ENCODE measurements at regions not wholly inside any gene's neighbourhood (a gene's known extent, or its start where the extent isn't known, plus 50 kb on each side); places are given as distances from the start of the nearest gene placed in this dataset.

- Histone ChIP-seq H3K27ac (ENCODE audit: low read length) (no peak overlapping the region), H3K9ac (ENCODE audit: low read length) (no peak overlapping the region), H3K4me3 (ENCODE audit: low read length) (no peak overlapping the region), H3K9me2 (ENCODE audit: insufficient read depth, low read length) (no peaks in the 10 kb centered on the region), H3K9me3 (ENCODE audit: low read length) (no peaks in the 10 kb centered on the region), H3K27me3 (ENCODE audit: insufficient read depth, low read depth, low read length) (no peaks in the 10 kb centered on the region), H2AFZ (ENCODE audit: low read depth, low read length) (no peak overlapping the region), H3K79me2 (replicated peaks; ENCODE audit: insufficient read depth, low read length) (no peaks in the 10 kb centered on the region), H3K36me3 (ENCODE audit: insufficient read depth, low read length) (no peaks in the 10 kb centered on the region), H3F3A (ENCODE audit: insufficient read depth, low read length, poor library complexity, severe bottlenecking) (no peaks in the 10 kb centered on the region), H4K20me1 (ENCODE audit: insufficient read depth) (no peaks in the 10 kb centered on the region), H3K4me2 (ENCODE audit: low read length) (no peak overlapping the region)
- TF ChIP-seq RAD21 (conservative IDR thresholded peaks at IDR 0.05) (no peak), POLR2AphosphoS5 (IDR thresholded peaks at IDR 0.05) (no peak), CTCF (IDR thresholded peaks at IDR 0.05; ENCODE audit: poor library complexity, severe bottlenecking) (no peak), MXI1 (conservative IDR thresholded peaks at IDR 0.05; ENCODE audit: poor library complexity, severe bottlenecking) (no peak), TAF1 (IDR thresholded peaks at IDR 0.05; ENCODE audit: low read depth) (no peak), SMC3 (conservative IDR thresholded peaks at IDR 0.05; ENCODE audit: poor library complexity) (no peak), EZH2 (IDR thresholded peaks at IDR 0.05; ENCODE audit: borderline replicate concordance, insufficient read depth, low read length, poor library complexity, severe bottlenecking) (no peak), REST (IDR thresholded peaks at IDR 0.05; ENCODE audit: borderline replicate concordance) (no peak), EP300 (conservative IDR thresholded peaks at IDR 0.05; ENCODE audit: poor library complexity, severe bottlenecking) (no peak)
These were observed 262.7 kb downstream of the WDR11 start for GRCh38 chr10:121113911-121114310.

GRCh38 chr10:121115154-121115553, 264.0 kb downstream of the WDR11 start:
- no peaks in the 10 kb centered on the region for H3K9me2 ChIP-seq (ENCODE audit: insufficient read depth, low read length)
- no peak overlapping the region for H3K27ac ChIP-seq (ENCODE audit: low read length)
- no peak overlapping the region for H3K4me3 ChIP-seq (ENCODE audit: low read length)
- H3K9me3 ChIP-seq (ENCODE audit: low read length): no peaks in the 10 kb centered on the region
- no peaks in the 10 kb centered on the region for H3K79me2 ChIP-seq (replicated peaks; ENCODE audit: insufficient read depth, low read length)
- H3F3A ChIP-seq (ENCODE audit: insufficient read depth, low read length, poor library complexity, severe bottlenecking): no peaks in the 10 kb centered on the region
- no peak overlapping the region for H2AFZ ChIP-seq (ENCODE audit: low read depth, low read length)
- H3K27me3 ChIP-seq (ENCODE audit: insufficient read depth, low read depth, low read length): no peaks in the 10 kb centered on the region
- no peak for TF ChIP-seq EP300 (conservative IDR thresholded peaks at IDR 0.05; ENCODE audit: poor library complexity, severe bottlenecking)
- no peak for TF ChIP-seq RAD21 (conservative IDR thresholded peaks at IDR 0.05)
- no peak for TF ChIP-seq MXI1 (conservative IDR thresholded peaks at IDR 0.05; ENCODE audit: poor library complexity, severe bottlenecking)
- no peak for TF ChIP-seq SMC3 (conservative IDR thresholded peaks at IDR 0.05; ENCODE audit: poor library complexity)
- no peak for TF ChIP-seq TAF1 (IDR thresholded peaks at IDR 0.05; ENCODE audit: low read depth)
- TF ChIP-seq CTCF (IDR thresholded peaks at IDR 0.05; ENCODE audit: poor library complexity, severe bottlenecking): no peak
- no peaks in the 10 kb centered on the region for H3K36me3 ChIP-seq (ENCODE audit: insufficient read depth, low read length)
- no peak overlapping the region for H3K9ac ChIP-seq (ENCODE audit: low read length)
- H3K4me2 ChIP-seq (ENCODE audit: low read length): no peak overlapping the region
- no peaks in the 10 kb centered on the region for H4K20me1 ChIP-seq (ENCODE audit: insufficient read depth)
